Endodermal cell (in vitro differentiated cells): ENCODE measurements at regions not wholly inside any gene's neighbourhood (a gene's known extent, or its start where the extent isn't known, plus 50 kb on each side); places are given as distances from the start of the nearest gene placed in this dataset.

Source experiments
- DNase-seq: peaks from one replicate; pipeline ENCODE4 v3.0.0-alpha.2; 2017
- H3K27ac ChIP-seq: 2 replicates; pipeline ENCODE4 v1.5.1; 2013; ENCODE audit warnings: mild to moderate bottlenecking, low read depth, low read length, moderate library complexity
- H3K27me3 ChIP-seq: 2 replicates; pipeline ENCODE4 v1.6.1; 2013; ENCODE audit warnings: mild to moderate bottlenecking, low read length, moderate library complexity; ENCODE audit not compliant: insufficient read depth, control insufficient read depth, poor library complexity, severe bottlenecking
- H3K36me3 ChIP-seq: 2 replicates; pipeline ENCODE4 v1.7.0; 2013; ENCODE audit warnings: mild to moderate bottlenecking, low read length, moderate library complexity; ENCODE audit not compliant: control insufficient read depth, insufficient read depth
- H3K4me1 ChIP-seq: one replicate; pipeline ENCODE4 v1.7.0; 2013; ENCODE audit warnings: low read length; ENCODE audit not compliant: control insufficient read depth, insufficient read depth
- H3K4me3 ChIP-seq: 2 replicates; pipeline ENCODE4 v1.5.1; 2013; ENCODE audit warnings: mild to moderate bottlenecking, low read length, moderate library complexity
- H3K9ac ChIP-seq: 2 replicates; pipeline ENCODE4 v1.6.1; 2013; ENCODE audit warnings: mild to moderate bottlenecking, low read length, moderate library complexity; ENCODE audit not compliant: poor library complexity, severe bottlenecking; ENCODE audit errors: extremely low read depth
- H3K9me3 ChIP-seq: 2 replicates; pipeline ENCODE4 v1.6.1; 2013; ENCODE audit warnings: mild to moderate bottlenecking, low read length, moderate library complexity; ENCODE audit not compliant: control insufficient read depth
- H3K27ac Mint-ChIP-seq: 2 replicates; pipeline ENCODE4 v1.8.0; 2020; ENCODE audit warnings: mixed read lengths
- H3K27me3 Mint-ChIP-seq: 2 replicates; pipeline ENCODE4 v1.8.0; 2021; ENCODE audit warnings: mild to moderate bottlenecking, mixed read lengths; ENCODE audit not compliant: insufficient read depth
- H3K36me3 Mint-ChIP-seq: 2 replicates; pipeline ENCODE4 v1.8.0; 2020; ENCODE audit warnings: low read depth, mixed read lengths
- H3K4me1 Mint-ChIP-seq: 2 replicates; pipeline ENCODE4 v1.8.0; 2020; ENCODE audit warnings: mixed read lengths
- H3K4me3 Mint-ChIP-seq: 2 replicates; pipeline ENCODE4 v1.8.0; 2020; ENCODE audit warnings: mild to moderate bottlenecking, moderate library complexity, mixed read lengths
- H3K9me3 Mint-ChIP-seq: 2 replicates; pipeline ENCODE4 v1.8.0; 2020; ENCODE audit warnings: mild to moderate bottlenecking, mixed read lengths
- CTCF ChIP-seq: fragments of 200-600 bp; sonication (generic); conservative IDR thresholded peaks from 2 replicates; pipeline ENCODE4 v1.5.0; 2021; ENCODE audit warnings: antibody characterized with exemption, mild to moderate bottlenecking
- WGBS, 2 experiments: methylation state at CpG; one replicate each; pipeline versions ENCODE4 v1.1.5 to v1.1.7; 2013; ENCODE audit warnings: missing lambda C conversion rate in 2 of 2, mixed read lengths in 1 of 2; ENCODE audit not compliant: insufficient coverage in 1 of 2, insufficient read length in 1 of 2; 5-methylcytosine and 5-hydroxymethylcytosine counted together

GRCh38 chr18:7476386-7476785 lies 90.7 kb upstream of the PTPRM start:
- no peak for TF ChIP-seq CTCF
- DNase-seq: no peak
- H3K4me1 ChIP-seq: no peaks in the 10 kb centered on the region
- Mint-ChIP-seq H3K9me3 (no peaks in the 10 kb centered on the region), H3K4me1 (no peaks in the 10 kb centered on the region), H3K27ac (no peak overlapping the region), H3K27me3 (peaks cover 3% of the 10 kb centered on the region), H3K4me3 (no peak overlapping the region), H3K36me3 (no peaks in the 10 kb centered on the region)
- no peak overlapping the region for H3K27ac ChIP-seq
- H3K36me3 ChIP-seq: no peaks in the 10 kb centered on the region
- H3K27me3 ChIP-seq: no peaks in the 10 kb centered on the region
- H3K9ac ChIP-seq: no peak overlapping the region
- 74 to 83% methylated on average over 5 to 6 of the region's 6 CpGs for WGBS, 2 experiments
- H3K4me3 ChIP-seq: no peak overlapping the region
- no peaks in the 10 kb centered on the region for H3K9me3 ChIP-seq

GRCh38 chr18:7479756-7480155 lies 87.4 kb upstream of the PTPRM start:
- Mint-ChIP-seq H3K4me1 (peaks cover 12% of the 10 kb centered on the region), H3K27ac (no peak overlapping the region), H3K4me3 (no peak overlapping the region), H3K27me3 (peaks cover 3% of the 10 kb centered on the region), H3K36me3 (no peaks in the 10 kb centered on the region), H3K9me3 (peaks cover 2% of the 10 kb centered on the region)
- no peaks in the 10 kb centered on the region for H3K9me3 ChIP-seq
- H3K27me3 ChIP-seq: no peaks in the 10 kb centered on the region
- H3K36me3 ChIP-seq: no peaks in the 10 kb centered on the region
- DNase-seq: no peak
- H3K27ac ChIP-seq: no peak overlapping the region
- H3K9ac ChIP-seq: no peak overlapping the region
- H3K4me3 ChIP-seq: no peak overlapping the region
- WGBS, 2 experiments: 86 to 89% methylated on average over 3 to 6 of the region's 6 CpGs
- H3K4me1 ChIP-seq: peaks cover 2% of the 10 kb centered on the region
- no peak for TF ChIP-seq CTCF

DNA sequence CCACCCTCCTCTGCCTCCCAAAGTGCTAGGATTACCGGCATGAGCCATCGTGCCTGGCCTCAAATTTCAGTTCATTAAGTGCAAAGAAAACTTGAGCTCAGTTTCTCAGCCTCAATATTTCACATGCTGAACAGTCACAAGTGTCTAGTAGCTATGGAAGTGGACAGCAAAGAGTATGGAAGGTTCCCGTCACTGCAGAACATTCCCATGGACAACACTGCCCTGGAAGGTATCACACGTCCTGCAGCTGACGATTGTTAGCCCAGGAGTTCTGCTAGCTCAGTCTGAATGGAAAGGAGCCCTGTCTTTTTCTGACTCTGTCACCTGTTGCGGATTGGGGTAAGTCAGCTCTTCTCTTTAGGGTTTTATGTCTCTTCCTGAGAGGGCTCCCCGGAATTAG lies 86.2 kb upstream of the PTPRM start:
- Mint-ChIP-seq H3K4me3 (no peak overlapping the region), H3K4me1 (peaks cover 15% of the 10 kb centered on the region), H3K9me3 (peaks cover 2% of the 10 kb centered on the region), H3K27me3 (peaks cover 3% of the 10 kb centered on the region), H3K27ac (no peak overlapping the region), H3K36me3 (no peaks in the 10 kb centered on the region)
- Histone ChIP-seq H3K27ac (no peak overlapping the region), H3K9me3 (no peaks in the 10 kb centered on the region), H3K4me1 (peaks cover 2% of the 10 kb centered on the region), H3K36me3 (no peaks in the 10 kb centered on the region), H3K27me3 (no peaks in the 10 kb centered on the region), H3K4me3 (no peak overlapping the region), H3K9ac (no peak overlapping the region)
- WGBS, 2 experiments: 96% methylated on average over 5 to 7 of the region's 7 CpGs
- no peak for TF ChIP-seq CTCF
- no peak for DNase-seq
